HFF-Myc (cell line): ENCODE measurements at regions not wholly inside any gene's neighbourhood (a gene's known extent, or its start where the extent isn't known, plus 50 kb on each side); places are given as distances from the start of the nearest gene placed in this dataset.

Experiments used
- DNase-seq: peaks from one replicate; pipeline ENCODE4 v3.0.0-alpha.2; 2011; ENCODE audit warnings: low read depth; ENCODE audit errors: extremely low read depth
- H3K4me3 ChIP-seq: replicated peaks from 2 replicates; pipeline ENCODE4 v1.5.1; 2011; ENCODE audit warnings: low read depth, mild to moderate bottlenecking, control low read depth, low read length
- CTCF ChIP-seq: IDR thresholded peaks from 2 replicates; pipeline ENCODE4 v1.5.1; 2012; ENCODE audit warnings: mild to moderate bottlenecking, low read depth, low read length, control low read depth; ENCODE audit errors: missing control alignments

- no peak for TF ChIP-seq CTCF
- DNase-seq = no peak
- no peak overlapping the region for H3K4me3 ChIP-seq
These were observed 84.8 kb upstream of the CACNA1E start for GRCh38 chr1:181398544-181398943.

- no peak for TF ChIP-seq CTCF
- no peak for DNase-seq
- no peak overlapping the region for H3K4me3 ChIP-seq
These were observed 77.7 kb upstream of the CACNA1E start for GRCh38 chr1:181405584-181405983.

DNA sequence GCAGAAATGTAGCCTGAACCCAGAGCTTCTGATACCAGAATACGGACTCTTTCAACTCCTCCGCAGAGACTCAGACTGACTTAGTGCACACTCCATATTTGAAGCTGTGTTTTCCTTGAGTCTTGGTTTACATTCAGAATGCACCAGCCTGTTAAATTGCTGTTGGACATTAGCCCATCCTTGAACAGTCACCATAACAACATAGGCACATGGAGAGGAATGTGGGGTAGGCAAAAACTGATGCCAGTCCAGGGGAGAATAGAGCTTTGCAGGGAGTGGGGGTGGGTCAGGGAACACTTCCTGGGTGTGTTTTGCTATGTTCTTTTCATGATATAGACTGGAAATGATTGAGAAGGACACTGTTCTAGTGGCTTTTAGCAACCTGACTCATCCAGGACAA, 76.3 kb upstream of the CACNA1E start:
- DNase-seq = no peak
- no peak for TF ChIP-seq CTCF
- H3K4me3 ChIP-seq = no peak overlapping the region

DNA sequence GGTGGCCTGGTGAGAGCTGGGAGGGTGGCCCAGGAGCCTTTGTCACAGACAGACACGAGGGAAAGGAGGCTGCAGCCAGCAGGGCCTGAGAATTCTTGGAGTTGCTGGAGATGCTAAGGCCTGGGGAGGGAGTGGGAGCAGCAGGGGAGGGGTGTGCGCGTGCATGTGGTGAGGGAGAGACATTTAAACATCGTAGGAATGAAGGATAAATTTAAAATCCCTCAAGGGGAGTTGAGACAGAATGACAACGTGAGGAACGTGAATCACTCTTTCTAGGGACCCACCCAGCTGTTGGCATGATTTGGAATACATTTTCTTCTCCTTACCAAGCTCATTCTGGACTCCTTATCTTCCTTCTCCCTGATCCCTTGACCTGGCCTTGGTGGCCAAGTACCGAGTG, 73.3 kb upstream of the CACNA1E start:
- TF ChIP-seq CTCF = no peak
- no peak for DNase-seq

GRCh38 chr1:181412746-181413145, 70.6 kb upstream of the CACNA1E start:
- no peak for TF ChIP-seq CTCF
- no peak overlapping the region for H3K4me3 ChIP-seq
- DNase-seq = no peak

More for the DNA sequence above, 73.3 kb upstream of the CACNA1E start:
- no peak overlapping the region for H3K4me3 ChIP-seq

DNA sequence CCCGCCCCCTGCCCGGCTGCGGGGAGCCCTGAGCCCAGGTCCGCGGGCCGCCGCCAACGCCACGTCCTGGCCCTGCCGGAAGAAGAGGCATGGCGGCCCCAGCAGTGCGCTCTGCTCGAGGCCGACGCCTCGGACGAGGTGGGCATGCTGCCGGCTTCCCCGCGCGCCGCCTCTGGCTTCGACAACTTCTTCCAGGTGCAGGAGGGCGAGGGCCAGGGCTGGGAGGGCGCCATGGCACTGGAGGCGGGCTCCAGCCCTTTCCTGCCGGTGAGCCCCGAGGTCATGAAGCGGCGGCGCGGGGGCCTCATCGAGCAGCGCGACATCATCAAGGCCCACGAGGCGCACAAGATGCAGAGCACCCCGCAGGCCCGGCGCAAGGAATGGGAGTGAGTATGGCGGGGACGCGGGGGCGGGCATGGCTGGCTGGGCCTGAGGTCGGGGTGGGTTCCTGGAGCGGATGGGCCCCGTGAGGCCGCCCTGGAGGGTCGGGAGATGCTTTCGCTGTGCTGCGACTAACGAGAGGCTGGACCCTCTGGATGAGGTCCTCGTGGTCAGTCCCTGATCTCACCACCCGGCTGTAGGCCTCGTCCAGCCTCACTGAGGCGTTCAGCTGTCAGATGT, 70.0 kb upstream of the CACNA1E start:
- no peak overlapping the region for H3K4me3 ChIP-seq
- TF ChIP-seq CTCF = no peak
- no peak for DNase-seq

DNA sequence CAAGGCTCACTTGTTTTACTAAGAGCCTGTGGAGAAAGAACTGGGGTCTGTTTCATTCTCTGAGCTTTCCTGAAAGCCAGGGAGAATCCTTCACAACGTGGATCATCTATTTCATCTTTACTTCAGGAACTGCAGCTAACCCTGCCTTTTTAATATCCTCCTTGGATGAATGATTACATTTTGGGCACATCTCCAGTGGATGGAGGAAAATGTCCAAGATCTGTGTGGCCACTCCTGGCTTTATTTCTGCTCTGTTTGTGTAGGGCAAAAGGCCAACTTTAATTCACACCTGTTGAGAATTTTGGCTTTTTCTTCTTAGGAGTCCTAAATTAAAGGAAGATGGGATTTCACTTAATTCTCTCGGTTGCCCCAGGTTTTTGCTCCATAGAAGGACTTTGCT, 69.5 kb upstream of the CACNA1E start:
- no peak overlapping the region for H3K4me3 ChIP-seq
- no peak for TF ChIP-seq CTCF
- no peak for DNase-seq
